HEK293T (cell line): ENCODE measurements at regions not wholly inside any gene's neighbourhood (a gene's known extent, or its start where the extent isn't known, plus 50 kb on each side); places are given as distances from the start of the nearest gene placed in this dataset.

Experiments used
- CTBP1 ChIP-seq: fragments of 450-650 bp; IDR thresholded peaks from 2 replicates; pipeline ENCODE4 v1.6.1; 2016; ENCODE audit warnings: borderline replicate concordance
- ELF4 ChIP-seq: fragments of 450-650 bp; IDR thresholded peaks from 2 replicates; pipeline ENCODE4 v1.6.1; 2017; ENCODE audit warnings: antibody characterized with exemption
- FOXA1 ChIP-seq: fragments of 450-650 bp; IDR thresholded peaks from 2 replicates; pipeline ENCODE4 v1.6.1; 2016; ENCODE audit warnings: mild to moderate bottlenecking
- FOXK2 ChIP-seq: fragments of 450-650 bp; IDR thresholded peaks from 2 replicates; pipeline ENCODE4 v1.6.1; 2016; ENCODE audit warnings: mild to moderate bottlenecking
- FOXM1 ChIP-seq: fragments of 450-650 bp; IDR thresholded peaks from 2 replicates; pipeline ENCODE4 v1.6.1; 2017; ENCODE audit warnings: mild to moderate bottlenecking, borderline replicate concordance
- HDGF ChIP-seq: fragments of 450-650 bp; IDR thresholded peaks from 2 replicates; pipeline ENCODE4 v1.6.1; 2017; ENCODE audit warnings: antibody characterized with exemption, borderline replicate concordance
- L3MBTL2 ChIP-seq: fragments of 450-650 bp; conservative IDR thresholded peaks from 2 replicates; pipeline ENCODE4 v1.6.1; 2016; ENCODE audit warnings: mild to moderate bottlenecking
- LEF1 ChIP-seq: fragments of 450-650 bp; IDR thresholded peaks from 2 replicates; pipeline ENCODE4 v1.6.1; 2017; ENCODE audit warnings: mild to moderate bottlenecking, borderline replicate concordance
- NFRKB ChIP-seq: fragments of 450-650 bp; IDR thresholded peaks from 2 replicates; pipeline ENCODE4 v1.6.1; 2016; ENCODE audit warnings: mild to moderate bottlenecking, moderate library complexity
- PKNOX1 ChIP-seq: fragments of 450-650 bp; IDR thresholded peaks from 2 replicates; pipeline ENCODE4 v1.6.1; 2016
- SP1 ChIP-seq: fragments of 450-650 bp; IDR thresholded peaks from 2 replicates; pipeline ENCODE4 v1.6.1; 2017
- SUZ12 ChIP-seq: fragments of 450-650 bp; IDR thresholded peaks from 2 replicates; pipeline ENCODE4 v1.6.1; 2016; ENCODE audit warnings: mild to moderate bottlenecking
- TARDBP ChIP-seq: fragments of 450-650 bp; IDR thresholded peaks from 2 replicates; pipeline ENCODE4 v1.6.1; 2016

- TF ChIP-seq SUZ12 (no peak), HDGF (no peak), FOXK2 (no peak), L3MBTL2 (no peak), FOXA1 (no peak), ELF4 (no peak), TARDBP (no peak), LEF1 (no peak), CTBP1 (no peak), NFRKB (no peak), SP1 (no peak), PKNOX1 (no peak), FOXM1 (no peak)
Observed at GRCh38 chr4:26108054-26108453, 194.0 kb downstream of the SMIM20 start.
